MM.1S (cell line): ENCODE measurements at regions not wholly inside any gene's neighbourhood (a gene's known extent, or its start where the extent isn't known, plus 50 kb on each side); places are given as distances from the start of the nearest gene placed in this dataset.

Experiments used
- EZH2 ChIP-seq: fragments of 300-600 bp; sonication (generic); optimal IDR thresholded peaks from 2 replicates; pipeline ENCODE3; 2017; ENCODE audit warnings: low read depth, mild to moderate bottlenecking, antibody characterized with exemption, low read length, mixed read lengths
- EZH2phosphoT487 ChIP-seq: fragments of 300-600 bp; sonication (generic); IDR thresholded peaks from 2 replicates; pipeline ENCODE4 v1.6.1; 2018; ENCODE audit warnings: antibody characterized with exemption, low read length
- TF ChIP-seq, protein P1 (sequence below): fragments of 300-600 bp; sonication (generic); IDR thresholded peaks from 2 replicates; pipeline ENCODE4 v1.5.1; 2016; ENCODE audit warnings: antibody characterized with exemption, low read length, mixed read lengths

DNA sequence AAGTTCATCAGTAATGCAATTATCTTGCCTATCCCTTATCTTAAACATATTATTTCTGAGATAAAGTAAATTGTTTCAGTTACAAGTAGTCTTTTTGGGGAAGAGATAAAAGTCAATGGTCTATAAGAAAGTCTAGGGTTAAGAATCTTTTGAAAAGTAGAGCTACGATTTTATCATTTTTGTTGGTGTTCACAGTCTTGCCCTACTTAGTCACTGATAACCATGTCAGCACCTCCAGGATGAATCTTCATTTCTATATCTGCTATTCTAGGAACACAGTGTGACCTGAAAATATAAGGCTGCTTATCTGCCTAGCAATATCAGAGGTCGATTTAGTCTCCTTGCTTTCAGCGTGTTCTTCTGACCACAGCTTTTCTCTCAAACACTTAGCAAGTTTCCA is 1676.5 kb upstream of the PRR20A start:
- TF ChIP-seq, protein P1, sequence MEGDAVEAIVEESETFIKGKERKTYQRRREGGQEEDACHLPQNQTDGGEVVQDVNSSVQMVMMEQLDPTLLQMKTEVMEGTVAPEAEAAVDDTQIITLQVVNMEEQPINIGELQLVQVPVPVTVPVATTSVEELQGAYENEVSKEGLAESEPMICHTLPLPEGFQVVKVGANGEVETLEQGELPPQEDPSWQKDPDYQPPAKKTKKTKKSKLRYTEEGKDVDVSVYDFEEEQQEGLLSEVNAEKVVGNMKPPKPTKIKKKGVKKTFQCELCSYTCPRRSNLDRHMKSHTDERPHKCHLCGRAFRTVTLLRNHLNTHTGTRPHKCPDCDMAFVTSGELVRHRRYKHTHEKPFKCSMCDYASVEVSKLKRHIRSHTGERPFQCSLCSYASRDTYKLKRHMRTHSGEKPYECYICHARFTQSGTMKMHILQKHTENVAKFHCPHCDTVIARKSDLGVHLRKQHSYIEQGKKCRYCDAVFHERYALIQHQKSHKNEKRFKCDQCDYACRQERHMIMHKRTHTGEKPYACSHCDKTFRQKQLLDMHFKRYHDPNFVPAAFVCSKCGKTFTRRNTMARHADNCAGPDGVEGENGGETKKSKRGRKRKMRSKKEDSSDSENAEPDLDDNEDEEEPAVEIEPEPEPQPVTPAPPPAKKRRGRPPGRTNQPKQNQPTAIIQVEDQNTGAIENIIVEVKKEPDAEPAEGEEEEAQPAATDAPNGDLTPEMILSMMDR: no peak
- no peak for TF ChIP-seq EZH2
- no peak for TF ChIP-seq EZH2phosphoT487
